Neural progenitor cell (in vitro differentiated cells): ENCODE measurements at regions not wholly inside any gene's neighbourhood (a gene's known extent, or its start where the extent isn't known, plus 50 kb on each side); places are given as distances from the start of the nearest gene placed in this dataset.

Experiments used
- DNase-seq: peaks from one replicate; pipeline ENCODE4 v3.0.0-alpha.2; 2016; ENCODE audit warnings: low spot score
- H2AFZ ChIP-seq: fragments of 200-600 bp; sonication (generic); replicated peaks from 2 replicates; pipeline ENCODE4 v1.6.1; 2016; ENCODE audit warnings: antibody characterized with exemption
- H3F3A ChIP-seq: fragments of 200-600 bp; sonication (generic); 2 replicates; pipeline ENCODE4 v1.6.1; 2016; ENCODE audit warnings: antibody characterized with exemption, low read depth
- H3K27ac ChIP-seq: fragments of 200-600 bp; sonication (generic); 2 replicates; pipeline ENCODE4 v1.5.1; 2016; ENCODE audit warnings: mild to moderate bottlenecking
- H3K27me3 ChIP-seq: fragments of 200-600 bp; sonication (generic); 2 replicates; pipeline ENCODE4 v1.6.1; 2016; ENCODE audit warnings: mild to moderate bottlenecking, moderate library complexity
- H3K36me3 ChIP-seq: fragments of 200-600 bp; sonication (generic); 2 replicates; pipeline ENCODE4 v1.5.1; 2016
- H3K4me1 ChIP-seq: fragments of 200-600 bp; sonication (generic); 2 replicates; pipeline ENCODE4 v1.6.1; 2016; ENCODE audit warnings: mixed run types
- H3K4me2 ChIP-seq: fragments of 200-600 bp; sonication (generic); 2 replicates; pipeline ENCODE4 v1.6.1; 2016
- H3K4me3 ChIP-seq: fragments of 200-600 bp; sonication (generic); 2 replicates; pipeline ENCODE4 v1.5.1; 2016
- H3K79me2 ChIP-seq: fragments of 200-600 bp; sonication (generic); 2 replicates; pipeline ENCODE4 v1.6.1; 2016; ENCODE audit warnings: low read depth
- H3K9ac ChIP-seq: fragments of 200-600 bp; sonication (generic); 2 replicates; pipeline ENCODE4 v1.6.1; 2016
- H3K9me3 ChIP-seq: fragments of 200-600 bp; sonication (generic); 2 replicates; pipeline ENCODE4 v1.5.1; 2016; ENCODE audit warnings: low read depth
- H4K20me1 ChIP-seq: fragments of 200-600 bp; sonication (generic); 2 replicates; pipeline ENCODE4 v1.6.1; 2016; ENCODE audit warnings: low read depth
- H3K27ac Mint-ChIP-seq: 3 replicates; pipeline ENCODE4 v1.8.0; 2021; ENCODE audit warnings: mixed read lengths
- H3K27me3 Mint-ChIP-seq: 2 replicates; pipeline ENCODE4 v1.8.0; 2022; ENCODE audit warnings: low read depth, mild to moderate bottlenecking, inconsistent platforms, moderate library complexity, mixed read lengths; ENCODE audit not compliant: insufficient read depth
- H3K36me3 Mint-ChIP-seq: 3 replicates; pipeline ENCODE4 v1.8.0; 2021; ENCODE audit warnings: mixed read lengths
- H3K4me1 Mint-ChIP-seq: 3 replicates; pipeline ENCODE4 v1.8.0; 2021; ENCODE audit warnings: mixed read lengths
- H3K4me3 Mint-ChIP-seq: 3 replicates; pipeline ENCODE4 v1.8.0; 2021; ENCODE audit warnings: mild to moderate bottlenecking, moderate library complexity, mixed read lengths
- H3K9me3 Mint-ChIP-seq: 3 replicates; pipeline ENCODE4 v1.8.0; 2020; ENCODE audit warnings: mixed read lengths
- EZH2 ChIP-seq: fragments of 200-600 bp; sonication (generic); IDR thresholded peaks from 2 replicates; pipeline ENCODE4 v1.6.1; 2017; ENCODE audit warnings: antibody characterized with exemption, mild to moderate bottlenecking, moderate library complexity
- EZH2phosphoT487 ChIP-seq: fragments of 200-600 bp; sonication (generic); IDR thresholded peaks from 2 replicates; pipeline ENCODE4 v1.6.1; 2017; ENCODE audit warnings: antibody characterized with exemption
- TF ChIP-seq, protein P1 (sequence below): fragments of 200-600 bp; sonication (generic); IDR thresholded peaks from 2 replicates; pipeline ENCODE4 v1.5.1; 2017; ENCODE audit warnings: antibody characterized with exemption, mild to moderate bottlenecking

DNA sequence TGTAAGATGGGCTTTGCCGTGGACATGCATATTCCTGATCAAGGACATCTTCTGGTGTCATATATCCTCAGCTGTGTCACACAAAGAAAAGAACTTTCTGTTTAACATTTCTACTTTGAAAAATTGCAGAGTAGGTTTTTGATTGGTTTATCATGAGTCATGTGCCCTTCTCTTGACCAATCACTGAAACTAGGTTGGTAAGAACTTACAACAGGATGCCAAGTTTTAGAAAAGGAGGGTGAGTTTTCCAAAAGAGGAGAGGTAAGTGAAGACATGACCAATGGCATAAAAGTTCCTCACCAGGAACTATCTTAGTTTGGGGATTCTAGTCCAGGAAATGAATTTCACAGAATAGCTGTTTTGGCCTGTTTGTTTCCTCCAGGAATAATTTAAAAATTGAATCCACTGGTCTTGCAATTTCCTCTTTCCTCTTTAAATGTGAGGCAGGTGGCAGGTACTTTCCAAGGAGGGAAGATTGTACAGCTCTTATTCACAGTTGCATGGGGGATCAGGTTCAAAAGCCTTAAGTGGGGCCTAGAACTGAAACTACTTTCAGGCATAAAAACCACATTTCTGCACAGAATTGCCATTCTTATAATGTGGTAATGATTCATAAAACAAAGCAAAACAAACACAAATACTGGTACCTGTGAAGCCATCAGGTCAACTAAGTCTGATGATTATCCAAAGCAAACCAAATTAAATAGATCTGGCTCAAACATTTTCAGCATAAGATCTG lies 1114.5 kb upstream of the LCORL start:
- Mint-ChIP-seq H3K27ac (no peak overlapping the region), H3K4me3 (no peak overlapping the region), H3K36me3 (no peaks in the 10 kb centered on the region), H3K4me1 (peaks cover 5% of the 10 kb centered on the region), H3K9me3 (peaks cover 5% of the 10 kb centered on the region), H3K27me3 (no peaks in the 10 kb centered on the region)
- Histone ChIP-seq H3K79me2 (no peaks in the 10 kb centered on the region), H2AFZ (no peak overlapping the region), H3K4me3 (no peak overlapping the region), H4K20me1 (no peaks in the 10 kb centered on the region), H3K4me2 (no peak overlapping the region), H3K4me1 (no peaks in the 10 kb centered on the region), H3K27me3 (no peaks in the 10 kb centered on the region), H3F3A (no peaks in the 10 kb centered on the region), H3K27ac (no peak overlapping the region), H3K9ac (no peak overlapping the region), H3K36me3 (no peaks in the 10 kb centered on the region), H3K9me3 (no peaks in the 10 kb centered on the region)
- DNase-seq = no peak
- TF ChIP-seq, protein P1, sequence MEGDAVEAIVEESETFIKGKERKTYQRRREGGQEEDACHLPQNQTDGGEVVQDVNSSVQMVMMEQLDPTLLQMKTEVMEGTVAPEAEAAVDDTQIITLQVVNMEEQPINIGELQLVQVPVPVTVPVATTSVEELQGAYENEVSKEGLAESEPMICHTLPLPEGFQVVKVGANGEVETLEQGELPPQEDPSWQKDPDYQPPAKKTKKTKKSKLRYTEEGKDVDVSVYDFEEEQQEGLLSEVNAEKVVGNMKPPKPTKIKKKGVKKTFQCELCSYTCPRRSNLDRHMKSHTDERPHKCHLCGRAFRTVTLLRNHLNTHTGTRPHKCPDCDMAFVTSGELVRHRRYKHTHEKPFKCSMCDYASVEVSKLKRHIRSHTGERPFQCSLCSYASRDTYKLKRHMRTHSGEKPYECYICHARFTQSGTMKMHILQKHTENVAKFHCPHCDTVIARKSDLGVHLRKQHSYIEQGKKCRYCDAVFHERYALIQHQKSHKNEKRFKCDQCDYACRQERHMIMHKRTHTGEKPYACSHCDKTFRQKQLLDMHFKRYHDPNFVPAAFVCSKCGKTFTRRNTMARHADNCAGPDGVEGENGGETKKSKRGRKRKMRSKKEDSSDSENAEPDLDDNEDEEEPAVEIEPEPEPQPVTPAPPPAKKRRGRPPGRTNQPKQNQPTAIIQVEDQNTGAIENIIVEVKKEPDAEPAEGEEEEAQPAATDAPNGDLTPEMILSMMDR = no peak
- no peak for TF ChIP-seq EZH2
- TF ChIP-seq EZH2phosphoT487 = no peak

DNA sequence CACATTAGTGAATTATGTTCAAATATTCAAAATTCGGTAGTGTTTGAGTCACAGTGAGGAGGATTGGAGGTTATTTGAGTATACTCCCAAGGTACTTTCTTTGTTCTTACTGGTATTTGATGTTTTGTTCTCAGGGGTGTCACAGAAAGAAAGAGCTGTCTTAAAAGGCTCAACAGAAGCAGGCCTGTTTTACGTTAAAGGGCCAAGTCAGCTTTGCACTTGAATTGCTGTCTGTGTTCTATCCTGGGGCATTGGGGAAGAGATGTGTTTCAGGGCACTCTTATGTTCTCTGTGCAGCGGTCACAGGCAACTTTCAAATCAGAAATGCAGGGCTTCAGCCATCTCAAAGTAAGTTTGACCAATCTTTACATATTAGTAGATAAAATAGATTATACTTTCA lies 1113.1 kb upstream of the LCORL start:
- Histone ChIP-seq H4K20me1 (no peaks in the 10 kb centered on the region), H3F3A (no peaks in the 10 kb centered on the region), H3K4me2 (no peak overlapping the region), H2AFZ (no peak overlapping the region), H3K9ac (no peak overlapping the region), H3K9me3 (no peaks in the 10 kb centered on the region), H3K27ac (no peak overlapping the region), H3K4me3 (no peak overlapping the region), H3K79me2 (no peaks in the 10 kb centered on the region), H3K27me3 (no peaks in the 10 kb centered on the region), H3K36me3 (no peaks in the 10 kb centered on the region), H3K4me1 (no peaks in the 10 kb centered on the region)
- peaks cover 5% of the 10 kb centered on the region for H3K4me1 Mint-ChIP-seq
- TF ChIP-seq, protein P1 = no peak
- TF ChIP-seq EZH2phosphoT487 (no peak), EZH2 (no peak)
- H3K4me3 Mint-ChIP-seq = no peak overlapping the region
- H3K27ac Mint-ChIP-seq = no peak overlapping the region
- H3K9me3 Mint-ChIP-seq = no peaks in the 10 kb centered on the region
- H3K36me3 Mint-ChIP-seq = no peaks in the 10 kb centered on the region
- DNase-seq = no peak
- H3K27me3 Mint-ChIP-seq = no peaks in the 10 kb centered on the region

DNA sequence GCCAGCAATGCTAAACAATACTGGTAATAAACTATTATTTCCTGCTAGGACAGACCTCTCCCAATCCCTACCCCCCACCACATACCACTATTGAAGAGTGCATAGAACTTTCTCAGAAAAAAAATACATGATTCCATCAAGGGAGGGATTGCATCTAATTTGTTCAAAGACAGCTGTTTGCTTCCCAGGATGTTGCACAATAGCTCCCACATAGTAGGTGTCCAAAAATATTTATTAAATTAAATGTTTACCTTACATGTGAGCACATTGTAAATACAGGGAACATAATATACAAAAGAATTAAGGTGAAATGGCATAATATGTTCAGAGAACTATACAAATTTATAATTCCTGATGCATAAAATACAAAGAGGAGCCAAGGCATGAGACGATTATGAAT lies 1111.8 kb upstream of the LCORL start:
- H3K27ac Mint-ChIP-seq = no peak overlapping the region

More for the DNA sequence above, 1111.8 kb upstream of the LCORL start:
- Histone ChIP-seq H3K36me3 (no peaks in the 10 kb centered on the region), H3K4me3 (no peak overlapping the region), H3K27me3 (no peaks in the 10 kb centered on the region), H3K27ac (no peak overlapping the region), H3K4me2 (no peak overlapping the region), H3K9ac (no peak overlapping the region), H3K9me3 (no peaks in the 10 kb centered on the region), H3K79me2 (no peaks in the 10 kb centered on the region), H3K4me1 (no peaks in the 10 kb centered on the region), H2AFZ (no peak overlapping the region), H3F3A (no peaks in the 10 kb centered on the region), H4K20me1 (no peaks in the 10 kb centered on the region)
- TF ChIP-seq, protein P1 = no peak
- no peak for TF ChIP-seq EZH2
- no peak for TF ChIP-seq EZH2phosphoT487
- no peaks in the 10 kb centered on the region for H3K36me3 Mint-ChIP-seq
- H3K9me3 Mint-ChIP-seq = no peaks in the 10 kb centered on the region
- H3K4me1 Mint-ChIP-seq = peaks cover 5% of the 10 kb centered on the region
- no peak for DNase-seq
- H3K4me3 Mint-ChIP-seq = no peak overlapping the region
- no peaks in the 10 kb centered on the region for H3K27me3 Mint-ChIP-seq
